PC-3 (cell line): ENCODE measurements at regions not wholly inside any gene's neighbourhood (a gene's known extent, or its start where the extent isn't known, plus 50 kb on each side); places are given as distances from the start of the nearest gene placed in this dataset.

Source experiments
- ATAC-seq: fragments of 200-7000 bp; cut with Tn5 transposase; 2 replicates; pipeline ENCODE4 v1.9.1; 2020; ENCODE audit warnings: mild to moderate bottlenecking, moderate library complexity
- BruUV-seq: library from RNA; stranded (reverse); fragments of 400-500 nt; replicated peaks from 2 replicates; lab custom pipeline; 2021; lab: Mats Ljungman, UMichigan
- CTCF ChIA-PET: fragments of 300-600 bp; sonication (Branson Sonifier 250); formaldehyde crosslinking; loops from one replicate; lab custom pipeline; 2022; ENCODE audit warnings: antibody characterized with exemption; lab: Charles Lee
- POLR2A ChIA-PET: fragments of 300-600 bp; sonication (Branson Sonifier 250); formaldehyde crosslinking; loops from one replicate; lab custom pipeline; 2022; ENCODE audit warnings: antibody characterized with exemption; ENCODE audit not compliant: unreplicated experiment; lab: Charles Lee
- DNase-seq: peaks from one replicate; pipeline ENCODE4 v3.0.0-alpha.2; 2015
- H2AFZ ChIP-seq: fragments of 300-600 bp; sonication (generic); 2 replicates; pipeline ENCODE4 v1.6.0; 2016; ENCODE audit warnings: antibody characterized with exemption, low read length
- H3F3A ChIP-seq: fragments of 300-600 bp; sonication (generic); one replicate; pipeline ENCODE4 v1.6.0; 2017; ENCODE audit warnings: antibody characterized with exemption, low read length, control low read depth, mild to moderate bottlenecking; ENCODE audit not compliant: unreplicated experiment
- H3K27ac ChIP-seq: fragments of 300-600 bp; sonication (generic); 2 replicates; pipeline ENCODE4 v1.5.1; 2016; ENCODE audit warnings: mild to moderate bottlenecking, low read length
- H3K27me3 ChIP-seq: fragments of 300-600 bp; sonication (generic); 2 replicates; pipeline ENCODE4 v1.6.1; 2016; ENCODE audit warnings: low read length, mixed read lengths
- H3K36me3 ChIP-seq: fragments of 300-600 bp; sonication (generic); 2 replicates; pipeline ENCODE4 v1.6.1; 2016; ENCODE audit warnings: low read depth, mixed run types, low read length, mixed read lengths
- H3K4me1 ChIP-seq: fragments of 300-600 bp; sonication (generic); 2 replicates; pipeline ENCODE4 v1.5.1; 2016; ENCODE audit warnings: low read length; ENCODE audit not compliant: insufficient read depth
- H3K4me2 ChIP-seq: fragments of 300-600 bp; sonication (generic); 2 replicates; pipeline ENCODE4 v1.6.0; 2016; ENCODE audit warnings: low read length
- H3K4me3 ChIP-seq: fragments of 300-600 bp; sonication (generic); 2 replicates; pipeline ENCODE4 v1.5.1; 2016; ENCODE audit warnings: mild to moderate bottlenecking, low read length, mixed read lengths
- H3K79me2 ChIP-seq: fragments of 300-600 bp; sonication (generic); 2 replicates; pipeline ENCODE4 v1.6.1; 2017; ENCODE audit warnings: low read length, mixed read lengths
- H3K9ac ChIP-seq: fragments of 300-600 bp; sonication (generic); 2 replicates; pipeline ENCODE4 v1.6.0; 2016; ENCODE audit warnings: mild to moderate bottlenecking, low read length
- H3K9me2 ChIP-seq: fragments of 300-600 bp; sonication (generic); replicated peaks from 2 replicates; pipeline ENCODE4 v1.6.1; 2016; ENCODE audit warnings: mixed run types, low read length, mixed read lengths
- H3K9me3 ChIP-seq: fragments of 300-600 bp; sonication (generic); 2 replicates; pipeline ENCODE4 v1.6.1; 2016; ENCODE audit warnings: low read length, mixed read lengths
- H4K20me1 ChIP-seq: fragments of 300-600 bp; sonication (generic); 2 replicates; pipeline ENCODE4 v1.6.1; 2016; ENCODE audit warnings: low read length, mixed read lengths
- CTCF ChIP-seq: fragments of 300-600 bp; sonication (generic); conservative IDR thresholded peaks from 2 replicates; pipeline ENCODE4 v1.5.1; 2017; ENCODE audit warnings: antibody characterized with exemption, low read depth, mild to moderate bottlenecking, low read length
- EZH2 ChIP-seq: fragments of 300-600 bp; sonication (generic); IDR thresholded peaks from one replicate; pipeline ENCODE4 v1.6.1; 2017; ENCODE audit warnings: antibody characterized with exemption, mild to moderate bottlenecking, low read length; ENCODE audit not compliant: unreplicated experiment
- EZH2phosphoT487 ChIP-seq: fragments of 300-600 bp; sonication (generic); IDR thresholded peaks from 2 replicates; pipeline ENCODE4 v1.6.1; 2018; ENCODE audit warnings: mild to moderate bottlenecking, antibody characterized with exemption, low read length, borderline replicate concordance
- intact Hi-C: fragments of 100-400 bp; cut with micrococcal nuclease; formaldehyde crosslinking; loops from 2 replicates; pipeline ENCODE4 v1.9.0; 2023

GRCh38 chr3:79845546-79845945 lies 77.7 kb upstream of the ROBO1 start:
- intact Hi-C loops, result no loop called here
- Histone ChIP-seq H3F3A (no peaks in the 10 kb centered on the region), H3K27me3 (no peaks in the 10 kb centered on the region)

GRCh38 chr3:79844176-79844575 lies 76.4 kb upstream of the ROBO1 start:
- POLR2A ChIA-PET, result no interaction called here
- no peaks in the 10 kb centered on the region for H3K27me3 ChIP-seq
- no peaks in the 10 kb centered on the region for H3F3A ChIP-seq
- no peaks in the 10 kb centered on the region for H4K20me1 ChIP-seq
- no peak overlapping the region for H3K4me2 ChIP-seq
- ATAC-seq (no peak), DNase-seq (no peak)
- intact Hi-C loops, result no loop called here
- H3K9me3 ChIP-seq, result no peaks in the 10 kb centered on the region
- H3K9me2 ChIP-seq, result no peaks in the 10 kb centered on the region
- TF ChIP-seq CTCF (no peak), EZH2phosphoT487 (no peak), EZH2 (no peak)
- no peaks in the 10 kb centered on the region for H3K4me1 ChIP-seq
- H3K9ac ChIP-seq, result no peak overlapping the region
- H3K4me3 ChIP-seq, result no peak overlapping the region
- no peak overlapping the region for H3K27ac ChIP-seq
- CTCF ChIA-PET, result no interaction called here
- no peak overlapping the region for H2AFZ ChIP-seq
- no peaks in the 10 kb centered on the region for H3K36me3 ChIP-seq
- BruUV-seq, result no TSS peak
- no peaks in the 10 kb centered on the region for H3K79me2 ChIP-seq

More at GRCh38 chr3:79845546-79845945, 77.7 kb upstream of the ROBO1 start:
- no peaks in the 10 kb centered on the region for H3K36me3 ChIP-seq
- no peaks in the 10 kb centered on the region for H3K79me2 ChIP-seq
- POLR2A ChIA-PET, result no interaction called here
- DNase-seq, result no peak
- no peaks in the 10 kb centered on the region for H4K20me1 ChIP-seq
- no peaks in the 10 kb centered on the region for H3K4me1 ChIP-seq
- H2AFZ ChIP-seq, result no peak overlapping the region
- no peaks in the 10 kb centered on the region for H3K9me2 ChIP-seq
- no peak overlapping the region for H3K9ac ChIP-seq
- no peak overlapping the region for H3K4me2 ChIP-seq
- no peak overlapping the region for H3K4me3 ChIP-seq
- CTCF ChIA-PET, result no interaction called here
- TF ChIP-seq EZH2phosphoT487 (no peak), EZH2 (no peak), CTCF (no peak)
- no peak overlapping the region for H3K27ac ChIP-seq
- no TSS peak for BruUV-seq
- no peaks in the 10 kb centered on the region for H3K9me3 ChIP-seq
- ATAC-seq, result no peak

- ATAC-seq, result no peak
- no peaks in the 10 kb centered on the region for H3K79me2 ChIP-seq
- POLR2A ChIA-PET, result no interaction called here
- TF ChIP-seq EZH2phosphoT487 (no peak), EZH2 (no peak), CTCF (no peak)
- no peak overlapping the region for H3K9ac ChIP-seq
- H3K4me2 ChIP-seq, result no peak overlapping the region
- H3K9me3 ChIP-seq, result no peaks in the 10 kb centered on the region
- H3K4me1 ChIP-seq, result no peaks in the 10 kb centered on the region
- H3K4me3 ChIP-seq, result no peak overlapping the region
- DNase-seq, result no peak
- intact Hi-C loops, result no loop called here
- no peaks in the 10 kb centered on the region for H3K9me2 ChIP-seq
- BruUV-seq, result no TSS peak
- H3K27me3 ChIP-seq, result no peaks in the 10 kb centered on the region
- no peaks in the 10 kb centered on the region for H3K36me3 ChIP-seq
- no peak overlapping the region for H2AFZ ChIP-seq
- CTCF ChIA-PET, result no interaction called here
- no peaks in the 10 kb centered on the region for H4K20me1 ChIP-seq
- H3F3A ChIP-seq, result no peaks in the 10 kb centered on the region
- no peak overlapping the region for H3K27ac ChIP-seq
Measured at GRCh38 chr3:79843180-79843579, 75.4 kb upstream of the ROBO1 start.
